ENCODE measurements at regions not wholly inside any gene's neighbourhood (a gene's known extent, or its start where the extent isn't known, plus 50 kb on each side); places are given as distances from the start of the nearest gene placed in this dataset.
"Not testable (repeated sequence)": the region's sequence is repeated elsewhere in the genome, so short reads cannot be mapped to it uniquely, and the experiment has no call there.

DNA sequence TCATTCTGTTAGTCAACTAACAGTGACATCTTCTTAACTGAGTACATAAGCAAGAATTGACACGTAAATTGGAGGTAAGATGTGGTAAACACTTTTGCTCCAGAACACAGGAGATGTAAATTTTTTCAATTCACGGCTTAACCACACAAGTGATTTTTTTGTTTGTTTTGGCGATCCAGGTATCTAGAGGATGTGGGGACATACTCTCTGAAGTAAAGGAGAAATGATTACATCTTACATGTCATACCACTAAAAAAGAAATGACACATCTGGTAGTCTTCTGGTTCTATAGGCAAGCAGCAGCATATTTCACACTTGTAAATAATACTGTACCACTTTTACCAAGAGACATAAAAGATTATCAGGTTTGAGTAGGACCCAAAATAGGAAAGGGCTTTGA is 200.3 kb upstream of the ZWINT start:
- DNase-seq, result no peak

DNA sequence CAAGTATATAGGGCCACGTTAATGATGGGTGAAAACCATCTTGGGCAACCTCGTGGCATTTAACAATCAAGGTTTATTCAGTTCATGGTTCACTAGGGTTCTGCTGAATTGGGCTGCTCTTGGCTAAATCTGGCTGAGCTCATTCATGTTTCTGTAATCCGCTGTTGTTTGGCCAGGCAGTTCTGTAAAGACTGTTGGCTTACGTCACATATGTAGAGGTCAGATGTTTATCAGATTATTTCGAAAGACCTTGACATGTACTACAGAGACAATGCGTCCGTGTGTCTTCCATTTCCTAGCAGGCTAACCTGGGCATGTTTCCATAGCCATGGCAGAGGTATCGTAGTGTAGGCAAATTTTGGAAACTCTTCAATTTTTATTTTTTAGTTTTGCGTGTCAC is 190.0 kb upstream of the ZWINT start:
- DNase-seq, result no peak

DNA sequence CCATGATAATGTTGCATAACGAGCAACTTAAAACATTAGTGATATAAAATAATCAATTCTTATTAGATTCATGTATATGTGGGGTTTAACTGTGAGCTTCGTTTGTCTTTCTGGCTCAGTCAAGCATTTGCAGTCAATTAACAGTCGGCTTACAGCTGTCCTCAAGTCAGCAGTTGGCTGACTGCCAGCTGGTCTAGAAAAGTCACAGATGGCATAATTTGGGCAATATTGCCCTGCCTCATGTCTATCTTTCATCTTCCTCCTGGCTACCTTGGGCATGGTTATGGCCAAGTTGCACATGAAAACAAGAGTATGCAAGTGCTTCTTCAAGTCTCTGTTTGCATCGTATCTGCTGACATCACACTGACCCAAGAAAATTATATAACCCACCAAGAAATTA is 186.1 kb upstream of the ZWINT start:
- peak; percentile 38 for DNase-seq

DNA sequence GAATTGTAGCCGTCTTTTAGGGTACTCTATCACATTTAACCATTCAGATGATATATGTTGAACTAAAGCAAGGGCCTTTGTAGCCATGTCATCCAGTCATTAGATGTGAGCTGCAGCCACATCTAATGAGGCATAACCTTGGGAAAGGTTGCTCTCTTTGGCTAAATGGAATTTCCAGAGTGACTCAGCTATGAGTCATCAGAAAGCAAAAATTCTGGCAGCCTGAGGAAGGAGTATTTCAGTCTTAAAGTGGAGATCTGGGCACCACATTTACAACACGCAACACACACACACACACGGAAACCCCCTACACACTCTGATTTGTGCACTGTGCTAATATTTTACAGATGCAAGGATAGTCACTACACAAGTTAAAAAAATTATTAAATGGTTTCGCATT is 176.9 kb upstream of the ZWINT start:
- no peak for DNase-seq

DNA sequence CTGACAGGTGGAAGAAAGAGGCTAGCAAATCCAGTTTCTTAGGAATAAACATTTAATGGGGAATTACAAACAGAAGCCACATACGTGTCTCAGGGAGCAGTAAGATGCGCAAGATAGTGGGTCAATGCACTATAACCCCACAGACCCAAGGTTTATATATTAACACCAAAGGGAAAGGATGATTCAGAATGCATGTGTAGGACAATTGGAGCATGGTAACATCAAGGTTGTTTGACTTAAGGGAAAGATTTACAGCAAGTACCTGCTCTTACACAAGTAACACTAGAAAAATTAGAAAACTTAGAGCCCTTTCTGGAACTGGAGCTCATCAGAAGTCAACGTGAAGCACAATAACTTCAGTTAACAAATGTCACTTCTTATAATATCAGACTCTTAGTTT is 161.1 kb upstream of the ZWINT start:
- no peak for DNase-seq

DNA sequence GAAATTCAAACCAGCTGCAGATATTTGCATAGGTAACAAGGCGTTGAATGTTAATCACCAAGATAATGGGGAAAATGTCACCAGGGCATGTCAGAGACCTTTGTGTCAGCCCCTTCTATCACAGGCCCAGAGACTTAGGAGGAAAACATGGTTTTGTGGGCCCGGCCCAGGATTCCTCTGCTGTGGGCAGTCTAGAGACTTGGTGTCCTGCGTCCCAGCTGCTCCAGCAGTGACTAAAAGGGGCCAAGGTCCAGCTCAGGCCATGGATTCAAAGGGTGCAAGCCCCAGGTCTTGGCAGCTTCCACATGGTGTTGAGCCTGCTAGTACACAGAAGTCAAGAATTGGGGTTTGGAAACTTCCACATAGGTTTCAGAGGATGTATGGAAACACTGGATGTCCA is 147.5 kb upstream of the ZWINT start:
- DNase-seq, result no peak

DNA sequence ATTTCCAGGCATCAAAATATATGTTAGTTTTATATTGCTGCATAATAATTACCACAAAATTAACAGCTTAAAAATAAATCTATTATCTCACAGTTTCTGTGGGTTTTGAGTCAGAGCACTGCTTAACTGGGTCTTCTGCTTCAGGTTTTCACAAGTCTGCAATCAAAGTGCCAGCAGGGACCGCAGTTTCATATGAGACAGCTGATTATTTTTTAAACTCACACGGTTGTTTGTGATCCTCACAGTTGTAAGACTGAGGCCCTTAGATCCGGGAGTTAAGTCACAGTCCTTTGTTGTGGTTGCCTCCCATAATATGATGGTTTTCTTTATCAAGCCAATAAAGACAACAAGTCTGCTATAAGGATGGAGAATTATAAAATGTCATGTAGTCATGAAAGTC is 146.0 kb upstream of the ZWINT start:
- DNase-seq, result no peak

DNA sequence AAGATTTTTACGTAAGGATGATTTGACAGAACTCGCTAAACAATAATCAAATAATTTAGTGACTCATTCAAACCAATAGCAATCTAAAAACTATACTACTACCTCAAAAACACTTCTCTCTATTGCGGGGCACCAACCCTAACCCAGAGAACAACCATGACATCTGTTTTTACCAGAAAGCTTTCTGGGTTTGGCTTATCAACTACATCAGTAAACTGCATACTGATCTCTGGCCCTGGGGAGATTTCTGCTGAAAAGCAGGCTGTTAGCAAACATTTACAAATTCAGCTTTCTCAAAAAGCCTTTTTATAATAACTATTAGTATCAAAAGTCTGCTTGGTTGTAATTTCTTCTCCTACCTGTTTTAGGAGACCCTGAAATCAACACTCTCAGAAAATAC is 144.5 kb upstream of the ZWINT start:
- no peak for DNase-seq

DNA sequence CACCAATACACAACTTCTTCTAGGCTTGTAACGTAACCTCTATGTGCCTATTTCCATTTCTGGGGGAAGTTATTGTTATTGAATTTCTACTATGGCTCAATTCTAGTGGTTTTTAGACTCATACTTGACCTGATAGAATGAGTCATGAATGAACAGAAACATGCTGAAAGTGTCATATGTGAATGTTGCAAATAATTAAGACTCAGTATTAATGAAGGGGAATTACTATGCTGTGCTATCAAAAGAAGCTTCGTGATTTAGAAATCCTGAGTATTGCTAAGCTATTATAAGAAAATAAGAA is 135.1 kb upstream of the ZWINT start:
- DNase-seq, result no peak

DNA sequence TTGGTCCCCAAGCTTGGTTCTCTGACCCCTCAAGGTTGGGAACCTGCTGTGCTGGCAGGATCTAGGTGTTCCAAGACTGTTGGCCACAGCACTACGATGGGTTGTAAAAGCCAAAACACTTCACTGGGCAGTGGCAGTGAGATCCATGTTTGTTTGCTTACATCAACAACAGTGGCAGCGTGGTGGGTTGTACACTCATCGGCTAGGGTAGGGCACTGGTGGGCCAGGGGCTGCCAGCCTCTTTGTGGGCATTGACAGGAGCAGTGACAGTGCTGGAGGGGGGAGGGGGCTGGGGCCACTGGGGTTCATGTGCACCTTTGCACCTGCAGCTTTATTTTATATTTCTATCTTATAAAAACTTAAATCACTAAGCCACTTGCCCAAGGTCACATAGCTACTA is 126.7 kb upstream of the ZWINT start:
- DNase-seq, result no peak

DNA sequence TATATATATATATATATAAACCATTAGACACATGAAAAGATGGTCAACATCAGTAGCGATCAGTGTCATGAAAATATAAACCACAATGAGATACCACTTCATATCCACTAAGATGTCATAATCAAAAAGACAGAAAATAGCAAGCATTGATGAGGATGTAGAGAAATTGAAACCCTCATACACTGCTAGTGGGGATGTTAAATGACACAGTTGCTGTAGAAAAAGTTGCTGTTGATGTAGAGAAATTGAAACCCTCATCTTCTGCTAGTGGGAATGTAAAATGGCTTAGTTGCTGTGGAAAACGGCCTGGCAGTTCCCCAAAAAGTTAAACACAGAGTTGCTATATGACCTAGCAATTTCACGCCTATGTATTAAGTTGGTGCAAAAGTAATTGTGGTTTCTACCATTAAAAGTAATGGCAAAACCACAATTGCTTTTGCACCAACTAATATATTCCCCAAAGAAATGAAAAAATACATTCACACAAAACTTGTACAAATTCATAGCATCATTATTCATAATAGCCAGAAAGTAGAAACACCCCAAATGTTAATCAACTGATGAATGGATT is 120.5 kb upstream of the ZWINT start:
- DNase-seq, result no peak

DNA sequence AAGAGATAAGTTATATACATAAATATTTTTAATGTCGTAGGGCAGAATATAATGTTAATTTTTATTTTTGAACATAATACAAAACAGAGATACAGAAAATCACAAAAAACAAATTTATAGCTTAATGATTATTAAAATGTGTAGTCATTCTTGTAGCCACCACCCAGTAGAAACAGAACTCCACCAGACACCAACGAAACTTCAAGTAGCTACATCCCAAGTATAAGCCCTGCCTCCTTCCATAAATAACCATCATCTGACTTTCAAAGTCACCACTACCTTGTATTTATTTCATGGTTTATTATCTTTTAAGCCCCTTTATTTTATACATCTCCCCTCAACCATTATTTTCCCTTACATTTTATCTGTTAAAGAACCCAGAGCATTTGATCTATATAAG is 111.9 kb upstream of the ZWINT start:
- no peak for DNase-seq

DNA sequence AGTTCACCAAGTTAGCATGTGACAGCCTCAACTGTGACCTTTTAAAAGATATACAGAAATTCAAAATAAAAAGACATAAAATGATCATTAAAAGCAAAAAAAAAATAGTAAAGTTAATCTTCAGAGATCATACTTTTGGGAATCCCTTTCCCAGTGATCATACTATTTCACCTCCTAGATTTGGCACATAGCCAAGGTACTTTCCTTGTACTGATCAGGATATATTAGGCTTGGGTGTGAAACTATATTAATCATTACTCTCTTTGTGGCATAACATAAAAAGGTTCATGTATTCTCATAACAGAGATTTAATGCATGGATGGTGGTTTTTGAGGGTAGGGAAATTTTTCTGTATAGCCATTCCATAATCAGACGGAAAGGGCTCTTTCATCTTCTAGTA is 109.6 kb upstream of the ZWINT start:
- no peak for DNase-seq

DNA sequence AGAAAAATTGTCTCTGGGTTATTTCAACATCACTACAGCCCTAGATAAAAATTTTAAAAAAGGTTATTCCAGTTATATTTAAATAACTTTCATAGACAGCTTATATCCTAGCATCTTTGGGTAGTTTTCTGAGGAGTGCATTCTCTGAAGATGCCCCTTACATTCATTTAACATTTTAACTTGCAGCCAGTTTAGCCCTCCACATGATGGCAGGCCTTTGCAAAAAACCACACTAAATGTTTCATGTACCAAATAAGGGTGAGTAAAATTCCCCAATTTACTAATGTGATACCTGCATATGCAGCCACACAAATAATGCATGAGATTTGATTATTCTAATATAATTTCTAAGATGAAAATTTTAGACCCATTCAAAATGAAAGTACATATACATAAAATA is 108.4 kb upstream of the ZWINT start:
- DNase-seq, result no peak

DNA sequence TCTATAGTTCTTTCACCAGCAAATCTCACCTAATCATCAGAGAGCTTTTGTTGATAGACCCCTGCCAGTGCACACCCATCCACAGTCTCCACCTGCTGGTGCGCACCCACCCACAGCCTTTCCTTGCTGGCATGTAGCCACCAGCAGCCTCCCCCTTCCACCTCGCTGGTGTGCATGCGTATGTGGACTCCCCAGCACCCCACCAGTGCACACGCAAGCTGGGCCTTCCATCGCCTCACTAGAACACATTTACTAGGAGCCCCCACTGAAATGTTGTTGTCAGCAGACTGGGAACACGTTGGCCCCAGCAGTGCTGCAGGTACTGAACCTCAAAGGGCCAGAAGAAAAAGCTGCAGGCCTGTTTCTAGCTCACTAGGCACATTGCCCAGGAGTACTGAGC is 104.9 kb upstream of the ZWINT start:
- no peak for DNase-seq

DNA sequence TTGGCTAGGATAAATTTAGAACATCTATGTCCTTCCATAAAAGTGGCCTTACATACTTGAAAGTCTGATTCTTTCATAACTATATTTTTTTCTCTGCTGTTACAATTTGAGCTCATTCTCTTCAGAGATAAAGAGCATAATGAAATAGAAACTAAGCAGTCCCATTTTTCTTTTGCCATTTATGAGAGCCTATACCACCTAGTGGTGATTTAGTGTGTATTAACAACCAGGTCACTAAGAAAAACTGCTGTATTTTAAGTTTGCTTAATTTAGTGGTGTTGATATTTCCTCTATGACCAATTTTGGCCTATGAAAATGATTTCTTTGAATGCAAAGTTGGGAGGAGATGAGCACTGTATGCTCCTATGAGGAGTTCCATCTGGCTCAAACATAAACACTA is 88.7 kb upstream of the ZWINT start:
- no peak for DNase-seq

DNA sequence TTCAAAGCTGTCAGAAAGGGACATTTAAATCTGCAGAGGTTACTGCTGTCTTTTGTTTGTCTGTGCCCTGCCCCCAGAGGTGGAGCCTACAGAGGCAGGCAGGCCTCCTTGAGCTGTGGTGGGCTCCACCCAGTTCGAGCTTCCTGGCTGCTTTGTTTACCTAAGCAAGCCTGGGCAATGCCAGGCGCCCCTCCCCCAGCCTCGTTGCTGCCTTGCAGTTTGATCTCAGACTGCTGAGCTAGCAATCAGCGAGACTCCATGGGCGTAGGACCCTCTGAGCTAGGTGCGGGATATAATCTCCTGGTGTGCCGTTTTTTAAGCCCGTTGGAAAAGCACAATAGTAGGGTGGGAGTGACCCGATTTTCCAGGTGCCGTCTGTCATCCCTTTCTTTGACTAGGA is 86.6 kb upstream of the ZWINT start:
- not testable (repeated sequence) for DNase-seq

DNA sequence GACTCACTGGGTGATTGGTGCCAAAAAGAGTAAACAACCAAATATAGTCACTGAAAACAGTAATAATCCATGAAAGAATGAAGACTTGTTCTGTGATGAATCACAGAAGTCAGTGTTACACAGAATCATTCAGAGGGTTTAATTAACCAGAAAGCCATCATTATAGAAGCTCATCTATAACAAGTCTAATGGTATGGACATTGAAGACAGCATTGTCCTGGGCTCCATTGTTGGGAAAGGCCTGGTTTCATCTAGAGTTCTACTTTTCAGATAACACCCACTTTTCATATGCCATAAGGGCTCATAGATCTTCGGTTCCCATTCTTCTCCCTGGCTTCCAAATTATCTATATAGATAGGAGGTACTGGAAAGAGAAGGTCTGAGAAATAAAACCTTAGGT is 80.3 kb upstream of the ZWINT start:
- DNase-seq, result not testable (repeated sequence)
